Cerebellar nuclear complex (tissue), 1 donor: ENCODE measurements at regions not wholly inside any gene's neighbourhood (a gene's known extent, or its start where the extent isn't known, plus 50 kb on each side); places are given as distances from the start of the nearest gene placed in this dataset.

Experiments
- DNase-seq, 2 experiments: peaks; one replicate each; lab custom pipeline; 2025; lab: John Stamatoyannopoulos, UW

GRCh38 chr21:35338881-35339632 is 290.0 kb upstream of the RUNX1 start:
- DNase-seq: no peak

GRCh38 chr21:35338281-35338680 is 289.2 kb upstream of the RUNX1 start:
- DNase-seq: no peak

DNA sequence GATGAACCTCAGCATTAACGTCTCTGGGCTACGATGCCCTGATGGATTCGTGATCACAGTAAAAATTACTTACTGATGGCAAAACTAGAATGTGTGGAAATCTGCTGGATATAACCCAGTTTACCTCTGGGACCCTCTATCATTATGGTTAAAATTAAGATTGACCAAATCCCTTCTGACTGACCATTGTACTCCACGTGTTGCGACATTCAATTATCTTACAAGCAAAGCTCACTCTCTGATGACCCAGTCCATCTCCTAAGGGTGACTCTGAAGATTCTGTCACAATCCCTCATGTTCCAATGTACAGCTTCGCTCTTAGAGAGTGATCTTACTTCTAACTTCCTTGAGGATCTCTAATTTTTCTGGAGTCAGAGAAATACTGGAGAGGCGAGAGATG is 288.5 kb upstream of the RUNX1 start:
- no peak for DNase-seq

DNA sequence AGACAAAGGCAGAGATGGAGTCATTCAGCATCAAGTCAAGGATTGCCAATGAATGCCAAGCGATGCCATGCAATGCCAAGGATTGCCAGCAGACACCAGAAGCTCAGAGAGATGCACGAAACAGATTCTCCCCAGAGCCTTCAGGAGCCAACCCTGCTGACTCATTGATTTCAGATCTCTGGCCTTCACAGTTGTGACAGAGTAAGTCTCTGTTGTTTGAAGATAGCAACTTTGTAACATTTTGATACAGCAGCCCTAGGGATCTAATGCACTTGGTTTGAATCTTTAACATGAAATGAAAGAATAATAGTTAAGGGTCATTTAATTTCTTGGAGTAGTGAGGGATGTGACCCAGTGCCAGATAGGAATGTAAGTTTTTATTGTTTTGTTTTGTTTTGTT is 287.4 kb upstream of the RUNX1 start:
- no peak for DNase-seq

GRCh38 chr21:35335951-35336446 is 286.9 kb upstream of the RUNX1 start:
- DNase-seq: no peak

DNA sequence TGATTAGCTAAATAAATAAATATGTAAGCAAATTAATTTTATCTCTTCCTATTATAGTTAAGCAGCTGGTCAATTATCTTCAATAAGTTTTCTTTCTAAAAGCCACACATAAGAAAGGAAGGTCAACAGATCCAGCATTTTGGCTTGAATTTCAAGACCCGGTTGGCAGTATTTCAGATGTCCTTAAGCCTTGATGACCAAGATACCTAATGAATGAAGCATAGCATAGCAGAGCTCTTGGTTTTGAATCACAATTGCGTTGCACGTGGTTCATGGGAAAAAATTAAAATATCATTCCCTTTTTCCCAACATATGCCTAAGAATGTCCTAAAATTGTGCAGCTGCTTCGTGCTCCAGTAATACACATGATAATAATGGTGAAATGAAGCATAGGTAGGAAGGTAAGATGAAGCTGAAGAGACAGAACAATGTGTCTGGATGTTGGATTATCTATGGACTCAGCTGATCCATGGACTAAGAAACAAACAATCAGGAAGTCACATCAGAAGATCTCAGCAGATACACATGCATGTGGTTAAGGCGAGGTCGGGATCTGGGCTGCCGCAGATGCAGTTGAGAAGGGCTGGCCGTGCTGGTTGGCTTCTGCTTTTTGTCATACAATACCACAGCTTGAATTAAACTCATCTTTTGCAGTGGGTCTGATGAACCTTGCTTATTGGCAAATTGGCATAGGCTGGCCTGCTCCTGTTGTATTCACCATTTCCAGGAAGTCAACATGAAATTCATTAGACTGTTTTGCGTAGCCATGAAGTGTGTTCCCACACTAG is 284.9 kb upstream of the RUNX1 start:
- no peak for DNase-seq

DNA sequence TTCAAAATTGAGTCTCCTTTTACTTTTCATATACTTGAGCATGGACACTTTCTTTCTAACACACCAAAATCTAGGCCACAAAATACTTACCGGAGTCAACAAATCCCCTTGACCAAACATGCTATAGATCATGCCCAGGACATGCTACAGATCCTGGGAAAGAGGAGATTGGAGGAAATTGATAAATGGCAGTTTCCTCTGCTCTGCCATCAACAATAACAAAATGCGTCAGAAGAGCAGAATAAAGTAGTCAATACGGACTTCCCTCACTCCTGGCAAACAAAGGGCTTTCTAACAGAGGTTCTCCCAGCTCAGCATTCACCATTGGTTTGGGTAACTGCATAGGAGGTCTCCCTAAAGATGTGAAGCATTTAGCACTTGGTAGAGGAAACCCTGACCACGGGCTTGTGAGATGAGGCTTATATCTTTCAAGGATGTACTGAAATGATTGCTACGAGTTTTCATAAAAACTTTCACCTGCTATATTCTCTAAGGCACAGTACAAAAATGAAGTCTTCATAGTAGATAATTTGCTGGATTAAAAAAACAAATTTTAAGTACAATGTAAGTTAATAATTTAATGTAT is 283.8 kb upstream of the RUNX1 start:
- DNase-seq: no peak

GRCh38 chr21:35329940-35330660 is 281.0 kb upstream of the RUNX1 start:
- no peak for DNase-seq

- DNase-seq: no peak
Measured at GRCh38 chr21:35328856-35329455, 279.9 kb upstream of the RUNX1 start.

- DNase-seq: no peak
Measured at GRCh38 chr21:35326677-35327076, 277.6 kb upstream of the RUNX1 start.

- DNase-seq: no peak
Measured at GRCh38 chr21:35325953-35326352, 276.9 kb upstream of the RUNX1 start.

- DNase-seq: no peak
Measured at GRCh38 chr21:35324372-35325220, 275.5 kb upstream of the RUNX1 start.

GRCh38 chr21:35323947-35324346 is 274.8 kb upstream of the RUNX1 start:
- no peak for DNase-seq

DNA sequence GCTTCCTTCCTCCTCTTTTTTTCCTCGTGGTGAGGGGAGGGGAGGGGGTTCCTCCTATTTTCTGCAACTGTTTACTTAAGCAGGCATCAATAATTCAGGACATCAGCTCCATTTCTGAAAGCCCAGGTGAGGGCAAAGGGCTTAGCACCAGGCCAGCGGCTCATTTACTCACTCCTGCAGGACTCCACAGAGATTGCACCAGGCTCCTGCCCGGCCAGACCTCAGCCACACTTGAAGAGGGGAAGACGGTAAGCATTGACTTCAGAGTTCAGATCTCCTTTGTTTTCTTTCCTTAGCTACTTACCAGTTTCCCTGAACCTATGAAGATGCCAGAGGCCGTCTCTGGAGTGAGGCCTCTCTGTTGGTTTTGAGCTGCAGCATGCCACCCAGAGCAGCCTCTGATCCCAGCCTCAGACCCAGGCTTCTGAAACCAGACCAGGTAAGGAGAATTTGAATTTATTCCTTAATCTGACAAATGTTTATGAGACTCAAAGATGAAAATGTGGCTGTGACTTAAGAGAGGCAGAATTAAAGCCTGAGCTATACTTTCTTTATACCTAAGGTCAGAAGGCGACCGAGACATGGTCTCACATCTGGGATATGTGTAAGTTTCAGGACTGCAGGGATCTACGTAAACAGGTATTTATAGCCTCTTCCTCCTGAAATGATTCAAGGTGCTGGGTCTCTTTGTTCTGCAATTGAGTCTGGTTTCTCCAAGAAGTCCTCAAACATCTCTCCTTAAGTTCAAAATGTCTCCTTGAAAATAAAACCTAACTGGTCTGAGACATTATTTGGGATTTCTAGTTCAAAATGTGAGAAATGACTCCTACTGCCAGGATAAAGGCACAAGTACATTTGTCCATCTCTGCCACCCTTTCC is 272.5 kb upstream of the RUNX1 start:
- no peak for DNase-seq

DNA sequence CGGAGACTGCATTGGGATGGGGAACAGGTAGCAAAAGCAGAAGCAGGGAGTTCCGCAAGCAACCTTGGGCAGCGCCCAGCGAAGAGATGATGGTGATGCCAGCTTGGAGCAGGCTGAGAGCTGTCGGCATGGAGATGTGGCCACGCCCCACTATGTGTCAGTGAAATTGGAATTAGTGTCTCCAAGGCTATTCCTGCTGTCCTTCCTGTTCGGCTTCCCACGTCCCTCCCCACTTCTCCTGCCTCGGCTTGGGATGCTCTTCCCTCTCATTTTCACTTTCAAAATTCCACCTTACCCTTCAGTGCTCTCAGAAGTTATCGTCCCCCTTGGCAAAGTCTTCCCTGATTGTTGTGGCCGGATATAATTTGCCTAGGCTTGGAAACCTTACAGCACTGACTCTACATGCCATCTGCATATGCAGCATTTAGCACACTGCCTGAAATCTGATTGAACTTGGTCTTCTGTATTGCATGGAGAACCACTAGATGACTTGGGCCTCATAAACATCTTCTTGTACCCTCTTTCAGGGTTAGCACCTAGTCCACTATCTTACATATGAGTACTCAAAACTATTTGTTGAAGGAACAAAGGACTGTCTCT is 270.7 kb upstream of the RUNX1 start:
- DNase-seq: no peak

- DNase-seq: no peak
Measured at GRCh38 chr21:35316933-35317332, 267.8 kb upstream of the RUNX1 start.

- no peak for DNase-seq
Measured at GRCh38 chr21:35316456-35316855, 267.4 kb upstream of the RUNX1 start.

GRCh38 chr21:35314857-35315582 is 265.9 kb upstream of the RUNX1 start:
- DNase-seq: no peak

- DNase-seq: no peak
Measured at GRCh38 chr21:35311985-35312384, 262.9 kb upstream of the RUNX1 start.
